Breast epithelium (tissue), 3 donors: ENCODE measurements at regions not wholly inside any gene's neighbourhood (a gene's known extent, or its start where the extent isn't known, plus 50 kb on each side); places are given as distances from the start of the nearest gene placed in this dataset.

Experiments
- CTCF ChIP-seq, 3 donors: fragments of 450-650 bp; IDR thresholded peaks; one replicate each; pipeline ENCODE4 v1.5.1; 2016 to 2017; ENCODE audit warnings: antibody characterized with exemption in 3 of 3, mild to moderate bottlenecking in 3 of 3, moderate library complexity in 3 of 3
- POLR2A ChIP-seq: fragments of 450-650 bp; IDR thresholded peaks from one replicate; pipeline ENCODE4 v1.6.1; 2016; ENCODE audit warnings: antibody characterized with exemption, mild to moderate bottlenecking, moderate library complexity
- POLR2AphosphoS5 ChIP-seq, 3 donors: sonication (generic); formaldehyde crosslinking; IDR thresholded peaks; one replicate each; pipeline ENCODE4 v1.6.1; 2017; ENCODE audit warnings: antibody characterized with exemption in 3 of 3

- TF ChIP-seq CTCF (IDR thresholded peaks at IDR 0.05) (no peak), POLR2A (no peak), POLR2AphosphoS5 (IDR thresholded peaks at IDR 0.05) (no peak)
Measured at GRCh38 chr18:29560270-29560669, 1383.3 kb upstream of the CDH2 start.
